ENCODE measurements at regions not wholly inside any gene's neighbourhood (a gene's known extent, or its start where the extent isn't known, plus 50 kb on each side); places are given as distances from the start of the nearest gene placed in this dataset.

GRCh38 chr20:60791823-60792222, 460.2 kb upstream of the CDH4 start:
- TF ChIP-seq, protein P1, sequence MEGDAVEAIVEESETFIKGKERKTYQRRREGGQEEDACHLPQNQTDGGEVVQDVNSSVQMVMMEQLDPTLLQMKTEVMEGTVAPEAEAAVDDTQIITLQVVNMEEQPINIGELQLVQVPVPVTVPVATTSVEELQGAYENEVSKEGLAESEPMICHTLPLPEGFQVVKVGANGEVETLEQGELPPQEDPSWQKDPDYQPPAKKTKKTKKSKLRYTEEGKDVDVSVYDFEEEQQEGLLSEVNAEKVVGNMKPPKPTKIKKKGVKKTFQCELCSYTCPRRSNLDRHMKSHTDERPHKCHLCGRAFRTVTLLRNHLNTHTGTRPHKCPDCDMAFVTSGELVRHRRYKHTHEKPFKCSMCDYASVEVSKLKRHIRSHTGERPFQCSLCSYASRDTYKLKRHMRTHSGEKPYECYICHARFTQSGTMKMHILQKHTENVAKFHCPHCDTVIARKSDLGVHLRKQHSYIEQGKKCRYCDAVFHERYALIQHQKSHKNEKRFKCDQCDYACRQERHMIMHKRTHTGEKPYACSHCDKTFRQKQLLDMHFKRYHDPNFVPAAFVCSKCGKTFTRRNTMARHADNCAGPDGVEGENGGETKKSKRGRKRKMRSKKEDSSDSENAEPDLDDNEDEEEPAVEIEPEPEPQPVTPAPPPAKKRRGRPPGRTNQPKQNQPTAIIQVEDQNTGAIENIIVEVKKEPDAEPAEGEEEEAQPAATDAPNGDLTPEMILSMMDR (conservative IDR thresholded peaks at IDR 0.05; ENCODE audit: low read depth, low read length): no peak
- TF ChIP-seq RAD21 (IDR thresholded peaks at IDR 0.05; ENCODE audit: low read length) (no peak), MAFK (IDR thresholded peaks at IDR 0.05; ENCODE audit: low read depth, low read length) (no peak), POLR2A (IDR thresholded peaks at IDR 0.05; ENCODE audit: low read depth, low read length) (no peak), RFX5 (IDR thresholded peaks at IDR 0.05; ENCODE audit: low read depth, low read length) (no peak)
